ENCODE measurements at regions not wholly inside any gene's neighbourhood (a gene's known extent, or its start where the extent isn't known, plus 50 kb on each side); places are given as distances from the start of the nearest gene placed in this dataset.

GRCh38 chr21:29429218-29429617, 130.5 kb downstream of the BACH1 start:
- no peak for TF ChIP-seq TAF1 (IDR thresholded peaks at IDR 0.05; ENCODE audit: control insufficient read depth, extremely low read depth, insufficient read depth, low read length, severe bottlenecking)
- TF ChIP-seq TAF7 (tag; IDR thresholded peaks at IDR 0.05): no peak
- no peak for TF ChIP-seq SMAD1 (IDR thresholded peaks at IDR 0.05; ENCODE audit: low read depth, low read length, partially characterized antibody)
- TF ChIP-seq EZH2 (IDR thresholded peaks at IDR 0.05; ENCODE audit: borderline replicate concordance, low read depth, low read length): no peak
- no peak for TF ChIP-seq SOX6 (IDR thresholded peaks at IDR 0.05)
- TF ChIP-seq ZNF263 (CRISPR knock-in tag; IDR thresholded peaks at IDR 0.05; ENCODE audit: borderline replicate concordance): no peak
- TF ChIP-seq FOSL1 (tag; conservative IDR thresholded peaks at IDR 0.05): no peak
- TF ChIP-seq ZC3H4 (CRISPR knock-in tag; IDR thresholded peaks at IDR 0.05; ENCODE audit: borderline replicate concordance): no peak
- no peak for TF ChIP-seq GABPA (tag; conservative IDR thresholded peaks at IDR 0.05; ENCODE audit: low read depth)
- no peak for TF ChIP-seq SP1 (CRISPR knock-in tag; IDR thresholded peaks at IDR 0.05)
- TF ChIP-seq EP300 (IDR thresholded peaks at IDR 0.05; ENCODE audit: low read length): no peak
